HepG2 (cell line): ENCODE measurements at regions not wholly inside any gene's neighbourhood (a gene's known extent, or its start where the extent isn't known, plus 50 kb on each side); places are given as distances from the start of the nearest gene placed in this dataset.

Experiments used
- ATAC-seq: fragments of 200-7000 bp; cut with Tn5 transposase; 3 replicates; pipeline ENCODE4 v1.9.1; 2020; ENCODE audit warnings: mild to moderate bottlenecking, moderate library complexity
- BruUV-seq: library from RNA; stranded (reverse); fragments of 400-500 nt; replicated peaks from 2 replicates; lab custom pipeline; 2021; lab: Mats Ljungman, UMichigan
- CTCF ChIA-PET: fragments of 300-600 bp; formaldehyde crosslinking; extraction: SDS; loops from one replicate; lab custom pipeline; 2021; ENCODE audit warnings: low total read pairs, inconsistent platforms, low intra/inter-chr PET ratio; lab: Yijun Ruan, JAX
- POLR2A ChIA-PET: fragments of 350-600 bp; sonication (Branson Sonifier 250); formaldehyde crosslinking; loops from one replicate; lab custom pipeline; 2020; ENCODE audit warnings: antibody characterized with exemption, inconsistent platforms; lab: Yijun Ruan, JAX
- DNase-seq: peaks from one replicate; pipeline ENCODE4 v3.0.0-alpha.2; 2015; ENCODE audit warnings: low spot score
- FAIRE-seq: peaks from 3 replicates; lab custom pipeline; 2011; peaks lifted over from hg19 to GRCh38; lab: Jason Lieb, UNC
- H2AFZ ChIP-seq: one replicate; pipeline ENCODE4 v1.6.1; 2011; ENCODE audit warnings: low read length, inconsistent platforms
- H3K27ac ChIP-seq: fragments of 300-600 bp; 3 replicates; pipeline ENCODE4 v1.8.0; 2011; ENCODE audit warnings: mixed run types, mild to moderate bottlenecking, mixed read lengths, low read length, inconsistent platforms; ENCODE audit not compliant: insufficient read depth; ENCODE audit errors: extremely low read length
- H3K27me3 ChIP-seq, 2 experiments: fragments of 200-600 bp in 1 of 2; 2 replicates in 1 of 2; 3 replicates in 1 of 2; pipeline versions ENCODE4 v1.6.0 to v1.8.0; 2011; ENCODE audit warnings: low read length in 2 of 2, mild to moderate bottlenecking in 2 of 2, moderate library complexity in 2 of 2, inconsistent platforms in 1 of 2; ENCODE audit not compliant: insufficient read depth in 2 of 2, control insufficient read depth in 1 of 2
- H3K36me3 ChIP-seq, 2 experiments: fragments of 200-600 bp in 1 of 2; replicated peaks in 1 of 2; 2 replicates in 1 of 2; 3 replicates in 1 of 2; pipeline versions ENCODE4 v1.5.1 to v1.8.0; 2011; ENCODE audit warnings: low read length in 2 of 2, inconsistent platforms in 1 of 2; ENCODE audit not compliant: insufficient read depth in 2 of 2, control insufficient read depth in 1 of 2
- H3K4me1 ChIP-seq: 2 replicates; pipeline ENCODE4 v1.5.1; 2012; ENCODE audit warnings: low read length, inconsistent platforms; ENCODE audit not compliant: insufficient read depth
- H3K4me2 ChIP-seq: 2 replicates; pipeline ENCODE4 v1.6.0; 2011; ENCODE audit warnings: low read depth, low read length, inconsistent platforms
- H3K4me3 ChIP-seq, 3 experiments: fragments of 200-600 bp in 1 of 3; sonication (generic), shearing (Covaris generic) in 1 of 3; replicated peaks in 1 of 3; 2 replicates each; pipeline ENCODE4 v1.5.1; 2011 to 2016; ENCODE audit warnings: low read length in 3 of 3, inconsistent platforms in 2 of 3, low read depth in 2 of 3, mild to moderate bottlenecking in 2 of 3, control low read depth in 1 of 3, mixed read lengths in 1 of 3; ENCODE audit not compliant: insufficient read depth in 1 of 3
- H3K79me2 ChIP-seq: one replicate; pipeline ENCODE4 v1.6.1; 2011; ENCODE audit warnings: low read length, inconsistent platforms; ENCODE audit not compliant: insufficient read depth
- H3K9ac ChIP-seq: 2 replicates; pipeline ENCODE4 v1.6.0; 2011; ENCODE audit warnings: mild to moderate bottlenecking, low read depth, low read length, inconsistent platforms; ENCODE audit not compliant: insufficient read depth
- H3K9me3 ChIP-seq: 2 replicates; pipeline ENCODE4 v1.5.1; 2012; ENCODE audit warnings: mild to moderate bottlenecking, low read length
- H4K20me1 ChIP-seq: 2 replicates; pipeline ENCODE4 v1.6.0; 2011; ENCODE audit warnings: inconsistent platforms, mild to moderate bottlenecking, low read length, moderate library complexity; ENCODE audit not compliant: insufficient read depth
- BHLHE40 ChIP-seq: IDR thresholded peaks from 2 replicates; pipeline ENCODE4 v1.6.1; 2011; ENCODE audit warnings: low read length, improper control_type of control experiment
- CSRNP1 ChIP-seq: sonication (generic); formaldehyde crosslinking; IDR thresholded peaks from 2 replicates; pipeline ENCODE4 v1.8.1; 2023; ENCODE audit warnings: mild to moderate bottlenecking, missing genetic modification reagents
- ISX ChIP-seq: sonication (generic); formaldehyde crosslinking; conservative IDR thresholded peaks from 2 replicates; pipeline ENCODE4 v1.5.0; 2020; ENCODE audit warnings: missing genetic modification reagents
- ZNF629 ChIP-seq: sonication (generic); formaldehyde crosslinking; conservative IDR thresholded peaks from 2 replicates; pipeline ENCODE4 v1.5.0; 2020; ENCODE audit warnings: missing genetic modification reagents
- WGBS: methylation state at CpG from one replicate; pipeline ENCODE4 v1.1.6; 2017; ENCODE audit warnings: low lambda C conversion rate; 5-methylcytosine and 5-hydroxymethylcytosine counted together
- in situ Hi-C: cut with HindIII; loops from 2 replicates; pipeline ENCODE4 v1.10.0; 2017; ENCODE audit warnings: low pct_unique_long_range_greater_than_20kb; ENCODE audit not compliant: extremely low pct_ligation_motif_present
- intact Hi-C: fragments of 100-400 bp; cut with micrococcal nuclease; formaldehyde crosslinking; loops from one replicate; pipeline ENCODE4 v1.10.0; 2022; ENCODE audit not compliant: unreplicated experiment
- TF ChIP-seq, protein P1 (sequence below): sonication (generic); formaldehyde crosslinking; IDR thresholded peaks from 2 replicates; pipeline ENCODE4 v1.4.0; 2020; ENCODE audit warnings: mild to moderate bottlenecking, missing genetic modification reagents, borderline replicate concordance
- TF ChIP-seq, protein P2 (sequence below): sonication (generic); formaldehyde crosslinking; IDR thresholded peaks from 2 replicates; pipeline ENCODE4 v1.4.0; 2020; ENCODE audit warnings: mild to moderate bottlenecking, low read depth, missing genetic modification reagents

DNA sequence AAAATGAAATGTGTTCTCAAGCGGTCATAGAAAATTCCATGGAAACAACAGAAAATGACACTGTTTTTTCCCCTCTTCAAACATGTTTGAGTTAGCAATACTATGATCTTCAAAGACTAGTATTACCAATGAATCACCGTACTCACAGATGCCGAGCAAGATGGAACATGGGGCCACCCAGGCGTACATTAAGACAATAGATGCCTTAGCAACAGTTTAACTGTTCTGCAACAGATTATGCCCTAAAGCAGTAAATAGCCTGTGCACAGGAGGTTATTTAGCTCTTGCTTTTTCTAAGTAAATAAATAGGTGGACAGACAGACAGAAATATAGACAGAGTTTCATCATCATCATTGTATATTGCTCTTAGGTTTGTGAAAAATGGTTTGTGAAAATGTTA is 284.0 kb upstream of the DEFB112 start:
- DNase-seq (no peak), FAIRE-seq (no peak), ATAC-seq (no peak)
- ChIA-PET CTCF (no interaction called here), POLR2A (no interaction called here)
- Histone ChIP-seq H3K4me2 (no peak overlapping the region), H3K27me3 (no peaks in the 10 kb centered on the region), H3K9me3 (no peaks in the 10 kb centered on the region), H3K4me1 (no peaks in the 10 kb centered on the region), H3K36me3 (no peaks in the 10 kb centered on the region), H3K9ac (no peak overlapping the region), H3K27ac (no peak overlapping the region), H3K4me3 (no peak overlapping the region), H3K79me2 (no peaks in the 10 kb centered on the region), H4K20me1 (no peaks in the 10 kb centered on the region), H2AFZ (no peak overlapping the region)
- BruUV-seq: no TSS peak
- in situ Hi-C loops: no loop called here
- intact Hi-C loops: no loop called here
- WGBS: 22% methylated on average over 4 of the region's 4 CpGs
- TF ChIP-seq CSRNP1: no peak
- no peak for TF ChIP-seq ISX (CRISPR knock-in tag)
- TF ChIP-seq, protein P1, sequence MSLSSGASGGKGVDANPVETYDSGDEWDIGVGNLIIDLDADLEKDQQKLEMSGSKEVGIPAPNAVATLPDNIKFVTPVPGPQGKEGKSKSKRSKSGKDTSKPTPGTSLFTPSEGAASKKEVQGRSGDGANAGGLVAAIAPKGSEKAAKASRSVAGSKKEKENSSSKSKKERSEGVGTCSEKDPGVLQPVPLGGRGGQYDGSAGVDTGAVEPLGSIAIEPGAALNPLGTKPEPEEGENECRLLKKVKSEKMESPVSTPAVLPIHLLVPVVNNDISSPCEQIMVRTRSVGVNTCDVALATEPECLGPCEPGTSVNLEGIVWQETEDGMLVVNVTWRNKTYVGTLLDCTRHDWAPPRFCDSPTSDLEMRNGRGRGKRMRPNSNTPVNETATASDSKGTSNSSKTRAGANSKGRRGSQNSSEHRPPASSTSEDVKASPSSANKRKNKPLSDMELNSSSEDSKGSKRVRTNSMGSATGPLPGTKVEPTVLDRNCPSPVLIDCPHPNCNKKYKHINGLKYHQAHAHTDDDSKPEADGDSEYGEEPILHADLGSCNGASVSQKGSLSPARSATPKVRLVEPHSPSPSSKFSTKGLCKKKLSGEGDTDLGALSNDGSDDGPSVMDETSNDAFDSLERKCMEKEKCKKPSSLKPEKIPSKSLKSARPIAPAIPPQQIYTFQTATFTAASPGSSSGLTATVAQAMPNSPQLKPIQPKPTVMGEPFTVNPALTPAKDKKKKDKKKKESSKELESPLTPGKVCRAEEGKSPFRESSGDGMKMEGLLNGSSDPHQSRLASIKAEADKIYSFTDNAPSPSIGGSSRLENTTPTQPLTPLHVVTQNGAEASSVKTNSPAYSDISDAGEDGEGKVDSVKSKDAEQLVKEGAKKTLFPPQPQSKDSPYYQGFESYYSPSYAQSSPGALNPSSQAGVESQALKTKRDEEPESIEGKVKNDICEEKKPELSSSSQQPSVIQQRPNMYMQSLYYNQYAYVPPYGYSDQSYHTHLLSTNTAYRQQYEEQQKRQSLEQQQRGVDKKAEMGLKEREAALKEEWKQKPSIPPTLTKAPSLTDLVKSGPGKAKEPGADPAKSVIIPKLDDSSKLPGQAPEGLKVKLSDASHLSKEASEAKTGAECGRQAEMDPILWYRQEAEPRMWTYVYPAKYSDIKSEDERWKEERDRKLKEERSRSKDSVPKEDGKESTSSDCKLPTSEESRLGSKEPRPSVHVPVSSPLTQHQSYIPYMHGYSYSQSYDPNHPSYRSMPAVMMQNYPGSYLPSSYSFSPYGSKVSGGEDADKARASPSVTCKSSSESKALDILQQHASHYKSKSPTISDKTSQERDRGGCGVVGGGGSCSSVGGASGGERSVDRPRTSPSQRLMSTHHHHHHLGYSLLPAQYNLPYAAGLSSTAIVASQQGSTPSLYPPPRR (CRISPR knock-in tag): no peak
- TF ChIP-seq ZNF629: no peak
- no peak for TF ChIP-seq BHLHE40
- TF ChIP-seq, protein P2, sequence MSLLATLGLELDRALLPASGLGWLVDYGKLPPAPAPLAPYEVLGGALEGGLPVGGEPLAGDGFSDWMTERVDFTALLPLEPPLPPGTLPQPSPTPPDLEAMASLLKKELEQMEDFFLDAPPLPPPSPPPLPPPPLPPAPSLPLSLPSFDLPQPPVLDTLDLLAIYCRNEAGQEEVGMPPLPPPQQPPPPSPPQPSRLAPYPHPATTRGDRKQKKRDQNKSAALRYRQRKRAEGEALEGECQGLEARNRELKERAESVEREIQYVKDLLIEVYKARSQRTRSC (CRISPR knock-in tag): no peak
